C1 segment of cervical spinal cord (tissue), 14 donors: ENCODE measurements at regions not wholly inside any gene's neighbourhood (a gene's known extent, or its start where the extent isn't known, plus 50 kb on each side); places are given as distances from the start of the nearest gene placed in this dataset.

Source experiments
- DNase-seq, 14 donors: peaks; one replicate each; lab custom pipeline; 2025; lab: John Stamatoyannopoulos, UW

GRCh38 chr9:134967547-134967930 is 49.8 kb upstream of the FCN1 start:
- DNase-seq = no peak

GRCh38 chr9:134968011-134968822 is 50.5 kb upstream of the FCN1 start:
- no peak for DNase-seq

- DNase-seq = no peak
These were observed 51.0 kb upstream of the FCN1 start for GRCh38 chr9:134968823-134969090.

- no peak for DNase-seq
These were observed 51.7 kb upstream of the FCN1 start for GRCh38 chr9:134969156-134970045.

- DNase-seq = no peak
These were observed 52.5 kb upstream of the FCN1 start for GRCh38 chr9:134970198-134970597.

- DNase-seq = no peak
These were observed 53.0 kb upstream of the FCN1 start for GRCh38 chr9:134970719-134971118.

- DNase-seq = no peak
These were observed 53.5 kb upstream of the FCN1 start for GRCh38 chr9:134971196-134971595.

GRCh38 chr9:134971696-134972095 is 54.0 kb upstream of the FCN1 start:
- no peak for DNase-seq

- no peak for DNase-seq
These were observed 54.4 kb upstream of the FCN1 start for GRCh38 chr9:134972140-134972539.

- no peak for DNase-seq
These were observed 57.5 kb upstream of the FCN1 start for GRCh38 chr9:134975253-134975652.

- no peak for DNase-seq
These were observed 58.7 kb upstream of the FCN1 start for GRCh38 chr9:134976403-134976802.

- no peak for DNase-seq
These were observed 60.6 kb upstream of the FCN1 start for GRCh38 chr9:134978272-134978671.

- DNase-seq = no peak
These were observed 62.8 kb upstream of the FCN1 start for GRCh38 chr9:134980516-134980915.

- DNase-seq = no peak
These were observed 63.3 kb upstream of the FCN1 start for GRCh38 chr9:134980991-134981390.

GRCh38 chr9:134981829-134982228 is 64.1 kb upstream of the FCN1 start:
- DNase-seq = no peak

GRCh38 chr9:134982311-134982710 is 64.6 kb upstream of the FCN1 start:
- no peak for DNase-seq

- no peak for DNase-seq
These were observed 65.4 kb upstream of the FCN1 start for GRCh38 chr9:134983074-134983473.

GRCh38 chr9:134983506-134984371 is 66.0 kb upstream of the FCN1 start:
- no peak for DNase-seq

- DNase-seq = no peak
These were observed 66.9 kb upstream of the FCN1 start for GRCh38 chr9:134984372-134985265.

GRCh38 chr9:134985451-134985850 is 67.7 kb upstream of the FCN1 start:
- DNase-seq = no peak

GRCh38 chr9:134986957-134987356 is 69.2 kb upstream of the FCN1 start:
- no peak for DNase-seq
